Progenitor cell of endocrine pancreas (in vitro differentiated cells): ENCODE measurements at regions not wholly inside any gene's neighbourhood (a gene's known extent, or its start where the extent isn't known, plus 50 kb on each side); places are given as distances from the start of the nearest gene placed in this dataset.

Experiments
- DNase-seq: peaks from one replicate; pipeline ENCODE4 v3.0.0; 2021; ENCODE audit warnings: low spot score; ENCODE audit not compliant: unreplicated experiment
- H3K27ac Mint-ChIP-seq: 2 replicates; pipeline ENCODE4 v1.8.0; 2021; ENCODE audit warnings: mild to moderate bottlenecking, moderate library complexity, mixed read lengths
- H3K27me3 Mint-ChIP-seq: 2 replicates; pipeline ENCODE4 v1.8.0; 2021; ENCODE audit warnings: mixed read lengths
- H3K36me3 Mint-ChIP-seq: 2 replicates; pipeline ENCODE4 v1.8.0; 2022; ENCODE audit warnings: mixed read lengths; ENCODE audit not compliant: insufficient read depth
- H3K4me1 Mint-ChIP-seq: 2 replicates; pipeline ENCODE4 v1.8.0; 2021; ENCODE audit warnings: low read depth, mixed read lengths
- H3K4me3 Mint-ChIP-seq: 2 replicates; pipeline ENCODE4 v1.8.0; 2021; ENCODE audit warnings: low read depth, mild to moderate bottlenecking, moderate library complexity, mixed read lengths
- H3K9me3 Mint-ChIP-seq: 2 replicates; pipeline ENCODE4 v1.8.0; 2021; ENCODE audit warnings: low read depth, mixed read lengths
- TF ChIP-seq, protein P1 (sequence below): fragments of 200-600 bp; sonication (generic); IDR thresholded peaks from one replicate; pipeline ENCODE4 v1.5.0; 2021; ENCODE audit warnings: antibody characterized with exemption, mild to moderate bottlenecking; ENCODE audit not compliant: unreplicated experiment

GRCh38 chr9:109905472-109905871 is 125.5 kb downstream of the PALM2AKAP2 start:
- no peaks in the 10 kb centered on the region for H3K36me3 Mint-ChIP-seq
- no peaks in the 10 kb centered on the region for H3K27me3 Mint-ChIP-seq

GRCh38 chr9:109906766-109907382 is 126.9 kb downstream of the PALM2AKAP2 start:
- DNase-seq: no peak
- H3K4me1 Mint-ChIP-seq: peaks cover 8% of the 10 kb centered on the region
- no peak overlapping the region for H3K4me3 Mint-ChIP-seq
- H3K27ac Mint-ChIP-seq: no peak overlapping the region
- H3K36me3 Mint-ChIP-seq: no peaks in the 10 kb centered on the region
- H3K9me3 Mint-ChIP-seq: no peaks in the 10 kb centered on the region
- TF ChIP-seq, protein P1, sequence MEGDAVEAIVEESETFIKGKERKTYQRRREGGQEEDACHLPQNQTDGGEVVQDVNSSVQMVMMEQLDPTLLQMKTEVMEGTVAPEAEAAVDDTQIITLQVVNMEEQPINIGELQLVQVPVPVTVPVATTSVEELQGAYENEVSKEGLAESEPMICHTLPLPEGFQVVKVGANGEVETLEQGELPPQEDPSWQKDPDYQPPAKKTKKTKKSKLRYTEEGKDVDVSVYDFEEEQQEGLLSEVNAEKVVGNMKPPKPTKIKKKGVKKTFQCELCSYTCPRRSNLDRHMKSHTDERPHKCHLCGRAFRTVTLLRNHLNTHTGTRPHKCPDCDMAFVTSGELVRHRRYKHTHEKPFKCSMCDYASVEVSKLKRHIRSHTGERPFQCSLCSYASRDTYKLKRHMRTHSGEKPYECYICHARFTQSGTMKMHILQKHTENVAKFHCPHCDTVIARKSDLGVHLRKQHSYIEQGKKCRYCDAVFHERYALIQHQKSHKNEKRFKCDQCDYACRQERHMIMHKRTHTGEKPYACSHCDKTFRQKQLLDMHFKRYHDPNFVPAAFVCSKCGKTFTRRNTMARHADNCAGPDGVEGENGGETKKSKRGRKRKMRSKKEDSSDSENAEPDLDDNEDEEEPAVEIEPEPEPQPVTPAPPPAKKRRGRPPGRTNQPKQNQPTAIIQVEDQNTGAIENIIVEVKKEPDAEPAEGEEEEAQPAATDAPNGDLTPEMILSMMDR: no peak
- no peaks in the 10 kb centered on the region for H3K27me3 Mint-ChIP-seq

More at GRCh38 chr9:109905472-109905871, 125.5 kb downstream of the PALM2AKAP2 start:
- H3K4me1 Mint-ChIP-seq: peaks cover 8% of the 10 kb centered on the region
- DNase-seq: no peak
- no peak overlapping the region for H3K4me3 Mint-ChIP-seq
- TF ChIP-seq, protein P1: no peak
- H3K27ac Mint-ChIP-seq: no peak overlapping the region
- no peaks in the 10 kb centered on the region for H3K9me3 Mint-ChIP-seq

DNA sequence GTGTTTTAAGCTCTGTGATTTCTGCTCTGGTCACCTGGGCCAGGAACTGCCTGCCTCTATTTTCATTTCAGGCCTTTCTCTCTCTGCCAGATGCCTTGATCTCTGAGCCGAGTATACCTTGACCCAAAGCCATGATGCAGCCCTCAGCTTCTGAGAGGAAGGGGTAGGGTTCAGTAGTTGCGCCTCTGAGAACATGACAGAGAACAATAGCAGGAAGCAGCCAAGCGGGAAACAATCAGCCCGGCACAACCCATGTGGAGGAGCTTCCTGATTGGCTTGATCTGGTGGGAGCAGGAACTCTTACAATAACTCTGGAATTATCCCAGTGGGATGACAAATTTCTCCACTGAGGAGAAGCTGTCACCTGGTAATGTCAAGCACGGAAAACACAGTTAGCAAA is 127.4 kb downstream of the PALM2AKAP2 start:
- no peak for DNase-seq
- no peak overlapping the region for H3K27ac Mint-ChIP-seq
- no peak overlapping the region for H3K4me3 Mint-ChIP-seq
- TF ChIP-seq, protein P1: no peak
- no peaks in the 10 kb centered on the region for H3K9me3 Mint-ChIP-seq
- peaks cover 8% of the 10 kb centered on the region for H3K4me1 Mint-ChIP-seq
- H3K36me3 Mint-ChIP-seq: no peaks in the 10 kb centered on the region
- no peaks in the 10 kb centered on the region for H3K27me3 Mint-ChIP-seq

- H3K27me3 Mint-ChIP-seq: no peaks in the 10 kb centered on the region
- H3K4me3 Mint-ChIP-seq: no peak overlapping the region
- H3K36me3 Mint-ChIP-seq: no peaks in the 10 kb centered on the region
- H3K27ac Mint-ChIP-seq: no peak overlapping the region
- H3K9me3 Mint-ChIP-seq: no peaks in the 10 kb centered on the region
- TF ChIP-seq, protein P1: no peak
- DNase-seq: no peak
- H3K4me1 Mint-ChIP-seq: peaks cover 8% of the 10 kb centered on the region
Measured at GRCh38 chr9:109907810-109908458, 127.9 kb downstream of the PALM2AKAP2 start.

- no peaks in the 10 kb centered on the region for H3K9me3 Mint-ChIP-seq
- DNase-seq: no peak
- no peaks in the 10 kb centered on the region for H3K36me3 Mint-ChIP-seq
- H3K4me3 Mint-ChIP-seq: no peak overlapping the region
- H3K27me3 Mint-ChIP-seq: no peaks in the 10 kb centered on the region
- TF ChIP-seq, protein P1: no peak
- peaks cover 8% of the 10 kb centered on the region for H3K4me1 Mint-ChIP-seq
- H3K27ac Mint-ChIP-seq: no peak overlapping the region
Measured at GRCh38 chr9:109908459-109909390, 128.7 kb downstream of the PALM2AKAP2 start.
